ENCODE measurements at regions not wholly inside any gene's neighbourhood (a gene's known extent, or its start where the extent isn't known, plus 50 kb on each side); places are given as distances from the start of the nearest gene placed in this dataset.

GRCh38 chr1:25169610-25170009 lies 62.7 kb downstream of the SYF2 start:
- H2AFZ ChIP-seq (ENCODE audit: insufficient read depth, low read depth, low read length, poor library complexity, severe bottlenecking) = no peak overlapping the region
- H3K79me2 ChIP-seq (ENCODE audit: control insufficient read depth, insufficient read depth, low read length) = no peaks in the 10 kb centered on the region
- intact Hi-C loops (cut with micrococcal nuclease) = no loop called here
- no peak for ATAC-seq (ENCODE audit: low read depth)
- ChIA-PET CTCF (no interaction called here), POLR2A (no interaction called here)
- H3K27ac ChIP-seq (ENCODE audit: low read length in 2 of 2) = no peak overlapping the region
- no peak overlapping the region for H3K4me3 ChIP-seq (ENCODE audit: control extremely low read depth in 1 of 5, extremely low read depth in 1 of 5, insufficient read depth in 1 of 5, low read depth in 2 of 5, low read length in 4 of 5)
- TF ChIP-seq EZH2 (IDR thresholded peaks at IDR 0.05; ENCODE audit: borderline replicate concordance, insufficient read depth, low read depth, low read length, poor library complexity, severe bottlenecking) (no peak), CTCF (IDR thresholded peaks at IDR 0.05) (no peak)
- Mint-ChIP-seq H3K4me1 (no peaks in the 10 kb centered on the region), H3K9me3 (ENCODE audit: insufficient read depth) (no peaks in the 10 kb centered on the region), H3K27me3 (peaks cover 9% of the 10 kb centered on the region), H3K27ac (no peak overlapping the region), H3K4me3 (no peak overlapping the region)
- H3K9ac ChIP-seq (ENCODE audit: low read length) = no peak overlapping the region
- no peak for DNase-seq
- H3K4me1 ChIP-seq (ENCODE audit: control insufficient read depth in 2 of 2, insufficient read depth in 2 of 2, low read length in 2 of 2) = no peaks in the 10 kb centered on the region
- no peak overlapping the region for H3K4me2 ChIP-seq (replicated peaks; ENCODE audit: low read depth, low read length, poor library complexity, severe bottlenecking)
- no peaks in the 10 kb centered on the region for H3K36me3 ChIP-seq (replicated peaks in 1 of 2; ENCODE audit: control extremely low read depth in 1 of 2, control insufficient read depth in 1 of 2, extremely low read depth in 1 of 2, insufficient read depth in 2 of 2, low read length in 1 of 2)
- H4K20me1 ChIP-seq (ENCODE audit: control insufficient read depth, insufficient read depth, low read length, poor library complexity, severe bottlenecking) = no peaks in the 10 kb centered on the region
- 95% methylated on average over 5 of the region's 8 CpGs for WGBS (ENCODE audit: insufficient coverage)
- peaks cover 0 to 8% (median 0%) of the 10 kb centered on the region in 4 experiments for H3K27me3 ChIP-seq (replicated peaks in 1 of 4; ENCODE audit: control extremely low read depth in 1 of 4, control insufficient read depth in 3 of 4, insufficient read depth in 4 of 4, low read length in 3 of 4)
- no peaks in the 10 kb centered on the region for H3K9me3 ChIP-seq (ENCODE audit: control extremely low read depth in 1 of 3, control insufficient read depth in 2 of 3, insufficient read depth in 1 of 3, low read length in 2 of 3)

- POLR2A ChIA-PET = no interaction called here
- Histone ChIP-seq H3K27ac (ENCODE audit: low read length in 2 of 2) (no peak overlapping the region), H3K79me2 (ENCODE audit: control insufficient read depth, insufficient read depth, low read length) (no peaks in the 10 kb centered on the region), H4K20me1 (ENCODE audit: control insufficient read depth, insufficient read depth, low read length, poor library complexity, severe bottlenecking) (no peaks in the 10 kb centered on the region), H3K4me3 (ENCODE audit: control extremely low read depth in 1 of 5, extremely low read depth in 1 of 5, insufficient read depth in 1 of 5, low read depth in 2 of 5, low read length in 4 of 5) (no peak overlapping the region), H3K9ac (ENCODE audit: low read length) (no peak overlapping the region), H3K4me2 (replicated peaks; ENCODE audit: low read depth, low read length, poor library complexity, severe bottlenecking) (no peak overlapping the region), H3K9me3 (ENCODE audit: control extremely low read depth in 1 of 3, control insufficient read depth in 2 of 3, insufficient read depth in 1 of 3, low read length in 2 of 3) (no peaks in the 10 kb centered on the region), H3K36me3 (replicated peaks in 1 of 2; ENCODE audit: control extremely low read depth in 1 of 2, control insufficient read depth in 1 of 2, extremely low read depth in 1 of 2, insufficient read depth in 2 of 2, low read length in 1 of 2) (no peaks in the 10 kb centered on the region), H2AFZ (ENCODE audit: insufficient read depth, low read depth, low read length, poor library complexity, severe bottlenecking) (no peak overlapping the region), H3K27me3 (replicated peaks in 1 of 4; ENCODE audit: control extremely low read depth in 1 of 4, control insufficient read depth in 3 of 4, insufficient read depth in 4 of 4, low read length in 3 of 4) (peaks cover 0 to 9% (median 0%) of the 10 kb centered on the region in 4 experiments), H3K4me1 (ENCODE audit: control insufficient read depth in 2 of 2, insufficient read depth in 2 of 2, low read length in 2 of 2) (no peaks in the 10 kb centered on the region)
- 83% methylated on average over 1 of the region's 2 CpGs for WGBS (ENCODE audit: insufficient coverage)
- Mint-ChIP-seq H3K9me3 (ENCODE audit: insufficient read depth) (no peaks in the 10 kb centered on the region), H3K4me3 (no peak overlapping the region), H3K27ac (no peak overlapping the region), H3K4me1 (no peaks in the 10 kb centered on the region), H3K27me3 (peaks cover 9% of the 10 kb centered on the region)
- TF ChIP-seq EZH2 (IDR thresholded peaks at IDR 0.05; ENCODE audit: borderline replicate concordance, insufficient read depth, low read depth, low read length, poor library complexity, severe bottlenecking) = no peak
- TF ChIP-seq CTCF (IDR thresholded peaks at IDR 0.05) = no peak
- CTCF ChIA-PET = no interaction called here
- intact Hi-C loops (cut with micrococcal nuclease) = no loop called here
- ATAC-seq (ENCODE audit: low read depth) (no peak), DNase-seq (no peak)
These were observed 63.1 kb downstream of the SYF2 start for GRCh38 chr1:25169168-25169567.
